CD4-positive, alpha-beta T cell treated with Interleukin-17A for 1 hour (primary cell): ENCODE measurements at regions not wholly inside any gene's neighbourhood (a gene's known extent, or its start where the extent isn't known, plus 50 kb on each side); places are given as distances from the start of the nearest gene placed in this dataset.

ENCODE experiments used
- DNase-seq: peaks from one replicate; pipeline ENCODE4 v3.0.0-alpha.2; 2020

GRCh38 chr4:152014280-152014679, 253.5 kb upstream of the GATB start:
- peak; percentile 52 for DNase-seq

GRCh38 chr4:152011469-152011868, 250.7 kb upstream of the GATB start:
- DNase-seq, result no peak

GRCh38 chr4:152010710-152011079, 249.9 kb upstream of the GATB start:
- DNase-seq, result peak; percentile 48

- no peak for DNase-seq
Observed at GRCh38 chr4:152009983-152010709, 249.3 kb upstream of the GATB start.

GRCh38 chr4:152009031-152009670, 248.3 kb upstream of the GATB start:
- DNase-seq, result no peak

- no peak for DNase-seq
Observed at GRCh38 chr4:152007111-152007510, 246.3 kb upstream of the GATB start.

GRCh38 chr4:152004801-152005200, 244.0 kb upstream of the GATB start:
- DNase-seq, result no peak

GRCh38 chr4:152000518-152000917, 239.7 kb upstream of the GATB start:
- DNase-seq, result no peak

GRCh38 chr4:151998723-151999122, 237.9 kb upstream of the GATB start:
- no peak for DNase-seq

GRCh38 chr4:151997461-151997860, 236.7 kb upstream of the GATB start:
- DNase-seq, result no peak

GRCh38 chr4:151994429-151994828, 233.6 kb upstream of the GATB start:
- no peak for DNase-seq

- DNase-seq, result peak; percentile 10
Observed at GRCh38 chr4:151993521-151993920, 232.7 kb upstream of the GATB start.

- DNase-seq, result no peak
Observed at GRCh38 chr4:151992332-151993154, 231.7 kb upstream of the GATB start.

- peak; percentile 7 for DNase-seq
Observed at GRCh38 chr4:151991884-151992167, 231.0 kb upstream of the GATB start.

GRCh38 chr4:151991001-151991883, 230.4 kb upstream of the GATB start:
- DNase-seq, result peak; percentile 16

- no peak for DNase-seq
Observed at GRCh38 chr4:151990201-151990600, 229.4 kb upstream of the GATB start.

- no peak for DNase-seq
Observed at GRCh38 chr4:151988591-151988990, 227.8 kb upstream of the GATB start.

GRCh38 chr4:151987606-151988005, 226.8 kb upstream of the GATB start:
- DNase-seq, result no peak

- DNase-seq, result no peak
Observed at GRCh38 chr4:151983854-151984253, 223.0 kb upstream of the GATB start.

- DNase-seq, result no peak
Observed at GRCh38 chr4:151979819-151980218, 219.0 kb upstream of the GATB start.

- no peak for DNase-seq
Observed at GRCh38 chr4:151968643-151969042, 207.8 kb upstream of the GATB start.

- no peak for DNase-seq
Observed at GRCh38 chr4:151967074-151967473, 206.3 kb upstream of the GATB start.
